ENCODE measurements at regions not wholly inside any gene's neighbourhood (a gene's known extent, or its start where the extent isn't known, plus 50 kb on each side); places are given as distances from the start of the nearest gene placed in this dataset.

DNA sequence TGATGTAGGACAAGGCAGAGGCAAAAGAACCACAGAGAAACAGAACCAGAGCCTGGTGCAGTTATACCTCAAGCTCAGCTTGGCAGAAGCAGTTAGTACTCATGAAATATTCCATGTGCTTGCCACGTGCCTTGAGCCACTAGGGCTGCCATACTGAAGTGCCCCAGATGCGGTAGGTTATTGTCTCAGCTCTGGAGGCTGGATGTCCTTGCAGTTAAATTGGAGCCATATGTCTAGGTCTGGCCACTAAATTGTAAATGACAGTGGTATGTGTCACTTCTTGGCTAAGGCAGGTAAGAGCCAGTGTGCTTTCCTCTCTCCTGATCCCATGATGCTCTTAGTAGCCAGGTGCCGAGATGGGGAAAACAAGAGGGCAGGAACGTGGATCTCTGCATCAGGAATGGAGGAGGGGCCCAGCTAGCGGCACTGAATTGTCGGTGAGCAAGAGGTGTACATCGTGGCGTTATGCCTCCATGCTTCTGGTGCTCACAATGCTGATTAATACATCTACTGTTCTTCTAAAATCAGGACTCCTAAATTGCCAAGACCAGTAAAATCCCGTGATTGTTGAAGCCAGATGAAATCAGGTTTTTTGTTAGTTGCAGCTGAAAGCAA lies 73.5 kb downstream of the PSMG1 start:
- no peak for ATAC-seq
- TF ChIP-seq CSDC2 (CRISPR knock-in tag; IDR thresholded peaks at IDR 0.05) (no peak), OSR1 (CRISPR knock-in tag; IDR thresholded peaks at IDR 0.05) (no peak), TOX (CRISPR knock-in tag; IDR thresholded peaks at IDR 0.05; ENCODE audit: borderline replicate concordance) (no peak), TCF4 (CRISPR knock-in tag; IDR thresholded peaks at IDR 0.05; ENCODE audit: borderline replicate concordance) (no peak), TSHZ2 (CRISPR knock-in tag; IDR thresholded peaks at IDR 0.05) (no peak), PPARA (CRISPR knock-in tag; IDR thresholded peaks at IDR 0.05; ENCODE audit: borderline replicate concordance) (no peak), BACH2 (CRISPR knock-in tag; IDR thresholded peaks at IDR 0.05; ENCODE audit: borderline replicate concordance) (no peak)
- TF ChIP-seq, protein P1, sequence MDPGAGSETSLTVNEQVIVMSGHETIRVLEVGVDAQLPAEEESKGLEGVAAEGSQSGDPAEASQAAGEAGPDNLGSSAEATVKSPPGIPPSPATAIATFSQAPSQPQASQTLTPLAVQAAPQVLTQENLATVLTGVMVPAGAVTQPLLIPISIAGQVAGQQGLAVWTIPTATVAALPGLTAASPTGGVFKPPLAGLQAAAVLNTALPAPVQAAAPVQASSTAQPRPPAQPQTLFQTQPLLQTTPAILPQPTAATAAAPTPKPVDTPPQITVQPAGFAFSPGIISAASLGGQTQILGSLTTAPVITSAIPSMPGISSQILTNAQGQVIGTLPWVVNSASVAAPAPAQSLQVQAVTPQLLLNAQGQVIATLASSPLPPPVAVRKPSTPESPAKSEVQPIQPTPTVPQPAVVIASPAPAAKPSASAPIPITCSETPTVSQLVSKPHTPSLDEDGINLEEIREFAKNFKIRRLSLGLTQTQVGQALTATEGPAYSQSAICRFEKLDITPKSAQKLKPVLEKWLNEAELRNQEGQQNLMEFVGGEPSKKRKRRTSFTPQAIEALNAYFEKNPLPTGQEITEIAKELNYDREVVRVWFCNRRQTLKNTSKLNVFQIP (CRISPR knock-in tag; IDR thresholded peaks at IDR 0.05; ENCODE audit: borderline replicate concordance, low read depth): no peak

- no peak for TF ChIP-seq SNAI2 (CRISPR knock-in tag; IDR thresholded peaks at IDR 0.05)
- no peak for TF ChIP-seq ZC3H10 (CRISPR knock-in tag; IDR thresholded peaks at IDR 0.05)
- TF ChIP-seq, protein P1 (CRISPR knock-in tag; IDR thresholded peaks at IDR 0.05; ENCODE audit: borderline replicate concordance, low read depth): no peak
- TF ChIP-seq TSHZ2 (CRISPR knock-in tag; IDR thresholded peaks at IDR 0.05): no peak
- no peak for TF ChIP-seq GLIS3 (CRISPR knock-in tag; IDR thresholded peaks at IDR 0.05)
- TF ChIP-seq TOX (CRISPR knock-in tag; IDR thresholded peaks at IDR 0.05; ENCODE audit: borderline replicate concordance): no peak
- TF ChIP-seq PATZ1 (CRISPR knock-in tag; IDR thresholded peaks at IDR 0.05; ENCODE audit: borderline replicate concordance): no peak
- no peak for TF ChIP-seq BACH2 (CRISPR knock-in tag; IDR thresholded peaks at IDR 0.05; ENCODE audit: borderline replicate concordance)
- no peak for TF ChIP-seq ZNF565 (CRISPR knock-in tag; conservative IDR thresholded peaks at IDR 0.05; ENCODE audit: low read depth)
- TF ChIP-seq CREB5 (CRISPR knock-in tag; IDR thresholded peaks at IDR 0.05; ENCODE audit: low read depth): no peak
- no peak for TF ChIP-seq CSRNP3 (CRISPR knock-in tag; IDR thresholded peaks at IDR 0.05)
- TF ChIP-seq ZNF70 (CRISPR knock-in tag; IDR thresholded peaks at IDR 0.05): no peak
- ATAC-seq: no peak
These were observed 74.1 kb downstream of the PSMG1 start for GRCh38 chr21:39109163-39109530.
